T-cell (primary cell): ENCODE measurements at regions not wholly inside any gene's neighbourhood (a gene's known extent, or its start where the extent isn't known, plus 50 kb on each side); places are given as distances from the start of the nearest gene placed in this dataset.
A peak's percentile ranks its signal among the peaks of the same experiment; 100 is the strongest.

Source experiments
- ATAC-seq, 4 experiments: fragments of 200-7000 bp in 3 of 4; fragments of 150-1000 bp in 1 of 4; cut with Tn5 transposase; replicated peaks in 1 of 4; 1 replicate in 3 of 4; 2 replicates in 1 of 4; pipeline ENCODE4 v1.10.0; 2021; ENCODE audit warnings: moderate library complexity in 3 of 4, mild to moderate bottlenecking in 2 of 4, moderate number of reproducible peaks in 1 of 4
- CTCF ChIA-PET, 2 donors: fragments of 300-600 bp; sonication (Branson Sonifier 250); formaldehyde crosslinking; loops; one replicate each; lab custom pipeline; 2022; ENCODE audit warnings: antibody characterized with exemption in 2 of 2; lab: Charles Lee
- POLR2A ChIA-PET, 2 donors: fragments of 300-600 bp; sonication (Branson Sonifier 250); formaldehyde crosslinking; loops; one replicate each; lab custom pipeline; 2022; ENCODE audit warnings: antibody characterized with exemption in 2 of 2; lab: Charles Lee
- DNase-seq, 35 experiments: peaks; one replicate each; pipeline versions ENCODE4 v3.0.0 to v3.0.0-alpha.2; 2013 to 2023
- H3K27ac ChIP-seq: one replicate; pipeline ENCODE4 v1.5.1; 2013; ENCODE audit warnings: low read length
- H3K27me3 ChIP-seq, 2 experiments: replicated peaks in 1 of 2; 1 replicate in 1 of 2; 2 replicates in 1 of 2; pipeline versions ENCODE4 v1.6.1 to v1.7.0; 2013; ENCODE audit warnings: low read length in 1 of 2, mixed read lengths in 1 of 2; ENCODE audit not compliant: control insufficient read depth in 2 of 2, insufficient read depth in 2 of 2; ENCODE audit errors: extremely low read depth in 1 of 2
- H3K36me3 ChIP-seq, 2 donors: 1 replicate in 1 of 2; 2 replicates in 1 of 2; pipeline versions ENCODE4 v1.6.1 to v1.7.0; 2013; ENCODE audit warnings: low read length in 1 of 2; ENCODE audit not compliant: control insufficient read depth in 2 of 2, insufficient read depth in 1 of 2; ENCODE audit errors: extremely low read depth in 1 of 2
- H3K4me1 ChIP-seq, 2 experiments: 1 replicate in 1 of 2; 2 replicates in 1 of 2; pipeline versions ENCODE4 v1.6.1 to v1.7.0; 2013; ENCODE audit warnings: low read length in 2 of 2, mixed read lengths in 1 of 2; ENCODE audit not compliant: insufficient read depth in 2 of 2, control insufficient read depth in 1 of 2; ENCODE audit errors: extremely low read depth in 1 of 2
- H3K4me3 ChIP-seq, 2 donors: 1 replicate in 1 of 2; 2 replicates in 1 of 2; pipeline versions ENCODE4 v1.5.1 to v1.7.0; 2013; ENCODE audit warnings: mild to moderate bottlenecking in 2 of 2, low read length in 1 of 2, moderate library complexity in 1 of 2; ENCODE audit not compliant: control insufficient read depth in 1 of 2; ENCODE audit errors: extremely low read depth in 1 of 2
- H3K9me3 ChIP-seq: 2 replicates; pipeline ENCODE4 v1.7.0; 2013
- H3K27ac Mint-ChIP-seq, 2 donors: one replicate each; pipeline ENCODE4 v1.8.0; 2020 to 2021; ENCODE audit warnings: mild to moderate bottlenecking in 2 of 2, mixed read lengths in 2 of 2
- H3K27me3 Mint-ChIP-seq, 2 donors: one replicate each; pipeline ENCODE4 v1.8.0; 2021 to 2022; ENCODE audit warnings: mixed read lengths in 2 of 2
- H3K36me3 Mint-ChIP-seq: one replicate; pipeline ENCODE4 v1.8.0; 2021; ENCODE audit warnings: mixed read lengths
- H3K4me1 Mint-ChIP-seq, 3 donors: one replicate each; pipeline ENCODE4 v1.8.0; 2020 to 2022; ENCODE audit warnings: mixed read lengths in 3 of 3, mild to moderate bottlenecking in 1 of 3
- H3K4me3 Mint-ChIP-seq, 3 donors: one replicate each; pipeline ENCODE4 v1.8.0; 2020 to 2022; ENCODE audit warnings: mild to moderate bottlenecking in 3 of 3, mixed read lengths in 3 of 3, moderate library complexity in 3 of 3
- H3K9me3 Mint-ChIP-seq, 3 donors: one replicate each; pipeline ENCODE4 v1.8.0; 2020 to 2022; ENCODE audit warnings: mixed read lengths in 3 of 3
- WGBS: methylation state at CpG from one replicate; pipeline ENCODE4 v1.1.5; 2013; ENCODE audit warnings: missing lambda C conversion rate; ENCODE audit not compliant: insufficient coverage; 5-methylcytosine and 5-hydroxymethylcytosine counted together

- no peak overlapping the region for H3K27ac Mint-ChIP-seq
- H3K27me3 ChIP-seq, result peaks cover 0 to 6% of the 10 kb centered on the region in 2 experiments
- no peak overlapping the region for H3K27ac ChIP-seq
- H3K36me3 ChIP-seq, result no peaks in the 10 kb centered on the region
- H3K4me1 Mint-ChIP-seq, result peaks cover 0 to 5% (median 0%) of the 10 kb centered on the region in 3 donors
- DNase-seq (no peak), ATAC-seq (no peak)
- H3K4me1 ChIP-seq, result peaks cover 0 to 4% of the 10 kb centered on the region in 2 experiments
- peaks cover 4 to 7% of the 10 kb centered on the region in 2 donors for H3K27me3 Mint-ChIP-seq
- 79% methylated on average over 7 of the region's 9 CpGs for WGBS
- H3K9me3 Mint-ChIP-seq, result no peaks in the 10 kb centered on the region
- H3K36me3 Mint-ChIP-seq, result no peaks in the 10 kb centered on the region
- ChIA-PET POLR2A (interaction anchor here in 1 of 2 donors (0.8 kb wide), 1 partner anchor 129 kb away, joined by 3 read pairs; no protein-coding TSS in a partner anchor), CTCF (interaction anchor here in 1 of 2 donors (0.6 kb wide), 1 partner anchor 1771 kb away, joined by 4 read pairs; no protein-coding TSS in a partner anchor)
- no peak overlapping the region for H3K4me3 Mint-ChIP-seq
- H3K9me3 ChIP-seq, result no peaks in the 10 kb centered on the region
- H3K4me3 ChIP-seq, result no peak overlapping the region
Observed at GRCh38 chr10:3336673-3337293, 164.2 kb upstream of the PITRM1 start.

- Histone ChIP-seq H3K4me1 (no peaks in the 10 kb centered on the region), H3K27me3 (peaks cover 0 to 10% of the 10 kb centered on the region in 2 experiments), H3K9me3 (no peaks in the 10 kb centered on the region), H3K27ac (no peak overlapping the region), H3K36me3 (no peaks in the 10 kb centered on the region), H3K4me3 (no peak overlapping the region)
- ChIA-PET POLR2A (interaction anchor here in 1 of 2 donors (0.7 kb wide), 1 partner anchor 33 kb away, joined by 3 read pairs; no protein-coding TSS in a partner anchor), CTCF (interaction anchor here in 1 of 2 donors (0.6 kb wide), 1 partner anchor 26 kb away, joined by 3 read pairs; no protein-coding TSS in a partner anchor)
- Mint-ChIP-seq H3K9me3 (no peaks in the 10 kb centered on the region), H3K36me3 (no peaks in the 10 kb centered on the region), H3K27me3 (peaks cover 3 to 7% of the 10 kb centered on the region in 2 donors), H3K4me3 (no peak overlapping the region), H3K4me1 (no peaks in the 10 kb centered on the region), H3K27ac (no peak overlapping the region)
- WGBS, result 70% methylated on average over 10 of the region's 10 CpGs
- ATAC-seq, result no peak
- DNase-seq, result no peak
Observed at GRCh38 chr10:3333426-3333825, 160.8 kb upstream of the PITRM1 start.

- POLR2A ChIA-PET, result no interaction called here
- no peaks in the 10 kb centered on the region for H3K4me1 Mint-ChIP-seq
- H3K4me3 ChIP-seq, result no peak overlapping the region
- no peak overlapping the region for H3K27ac ChIP-seq
- no peaks in the 10 kb centered on the region for H3K9me3 ChIP-seq
- peaks cover 3 to 7% of the 10 kb centered on the region in 2 donors for H3K27me3 Mint-ChIP-seq
- H3K27ac Mint-ChIP-seq, result no peak overlapping the region
- CTCF ChIA-PET, result no interaction called here
- 94% methylated on average over 16 of the region's 23 CpGs for WGBS
- no peaks in the 10 kb centered on the region for H3K36me3 ChIP-seq
- no peak overlapping the region for H3K4me3 Mint-ChIP-seq
- DNase-seq (no peak), ATAC-seq (no peak)
- H3K9me3 Mint-ChIP-seq, result no peaks in the 10 kb centered on the region
- no peaks in the 10 kb centered on the region for H3K4me1 ChIP-seq
- no peaks in the 10 kb centered on the region for H3K36me3 Mint-ChIP-seq
- peaks cover 0 to 10% of the 10 kb centered on the region in 2 experiments for H3K27me3 ChIP-seq
Observed at GRCh38 chr10:3331690-3332230, 159.2 kb upstream of the PITRM1 start.

GRCh38 chr10:3331187-3331586 is 158.6 kb upstream of the PITRM1 start:
- Mint-ChIP-seq H3K27me3 (peaks cover 3 to 7% of the 10 kb centered on the region in 2 donors), H3K4me1 (no peaks in the 10 kb centered on the region), H3K4me3 (no peak overlapping the region), H3K27ac (no peak overlapping the region), H3K9me3 (no peaks in the 10 kb centered on the region), H3K36me3 (no peaks in the 10 kb centered on the region)
- no peak overlapping the region for H3K27ac ChIP-seq
- ATAC-seq, result no peak
- WGBS, result 91% methylated on average over 12 of the region's 17 CpGs
- ChIA-PET CTCF (no interaction called here), POLR2A (no interaction called here)
- no peak for DNase-seq
- H3K4me1 ChIP-seq, result no peaks in the 10 kb centered on the region
- no peak overlapping the region for H3K4me3 ChIP-seq
- H3K27me3 ChIP-seq, result peaks cover 0 to 10% of the 10 kb centered on the region in 2 experiments
- no peaks in the 10 kb centered on the region for H3K36me3 ChIP-seq
- no peaks in the 10 kb centered on the region for H3K9me3 ChIP-seq

- H3K27ac ChIP-seq, result no peak overlapping the region
- no peaks in the 10 kb centered on the region for H3K4me1 ChIP-seq
- Mint-ChIP-seq H3K27me3 (peaks cover 3 to 7% of the 10 kb centered on the region in 2 donors), H3K9me3 (no peaks in the 10 kb centered on the region), H3K4me3 (no peak overlapping the region), H3K27ac (no peak overlapping the region), H3K36me3 (no peaks in the 10 kb centered on the region), H3K4me1 (no peaks in the 10 kb centered on the region)
- peak in 1 of 35 experiments; percentile 11 for DNase-seq
- no peak overlapping the region for H3K4me3 ChIP-seq
- POLR2A ChIA-PET, result no interaction called here
- H3K36me3 ChIP-seq, result no peaks in the 10 kb centered on the region
- ATAC-seq, result no peak
- H3K9me3 ChIP-seq, result no peaks in the 10 kb centered on the region
- 73% methylated on average over 5 of the region's 8 CpGs for WGBS
- H3K27me3 ChIP-seq, result peaks cover 0 to 10% of the 10 kb centered on the region in 2 experiments
- CTCF ChIA-PET, result interaction anchor here in 1 of 2 donors (0.6 kb wide), 1 partner anchor 667 kb away, joined by 5 read pairs; no protein-coding TSS in a partner anchor
Observed at GRCh38 chr10:3330663-3331062, 158.1 kb upstream of the PITRM1 start.

GRCh38 chr10:3325954-3326750 is 153.6 kb upstream of the PITRM1 start:
- peaks cover 0 to 3% of the 10 kb centered on the region in 2 experiments for H3K27me3 ChIP-seq
- no peaks in the 10 kb centered on the region for H3K36me3 ChIP-seq
- POLR2A ChIA-PET, result interaction anchor here in 1 of 2 donors (0.6 kb wide), 1 partner anchor 523 kb away, joined by 3 read pairs; no protein-coding TSS in a partner anchor
- H3K9me3 Mint-ChIP-seq, result no peaks in the 10 kb centered on the region
- no peaks in the 10 kb centered on the region for H3K4me1 ChIP-seq
- H3K27ac Mint-ChIP-seq, result no peak overlapping the region
- no peak for ATAC-seq
- WGBS, result 89% methylated on average over 2 of the region's 7 CpGs
- no peak overlapping the region for H3K4me3 ChIP-seq
- H3K4me1 Mint-ChIP-seq, result no peaks in the 10 kb centered on the region
- no peaks in the 10 kb centered on the region for H3K9me3 ChIP-seq
- no peak overlapping the region for H3K27ac ChIP-seq
- no peaks in the 10 kb centered on the region for H3K36me3 Mint-ChIP-seq
- DNase-seq, result no peak
- CTCF ChIA-PET, result interaction anchor here in 1 of 2 donors (0.6 kb wide), 2 partner anchors 675 to 974 kb away, joined by 3 to 5 read pairs; no protein-coding TSS in a partner anchor
- H3K27me3 Mint-ChIP-seq, result peaks cover 0 to 2% of the 10 kb centered on the region in 2 donors
- H3K4me3 Mint-ChIP-seq, result no peak overlapping the region
